GM21529 (cell line): ENCODE measurements at regions not wholly inside any gene's neighbourhood (a gene's known extent, or its start where the extent isn't known, plus 50 kb on each side); places are given as distances from the start of the nearest gene placed in this dataset.

Experiments used
- ATAC-seq: cut with Tn5 transposase; IDR thresholded peaks from one replicate; pipeline ENCODE4 v1.9.1; 2021; ENCODE audit not compliant: unreplicated experiment

GRCh38 chr15:62920682-62921502 is 121.7 kb upstream of the TPM1 start:
- ATAC-seq: no peak

GRCh38 chr15:62922514-62922913 is 120.0 kb upstream of the TPM1 start:
- ATAC-seq: no peak

- no peak for ATAC-seq
These were observed 116.7 kb upstream of the TPM1 start for GRCh38 chr15:62925875-62926274.

GRCh38 chr15:62927196-62927595 is 115.4 kb upstream of the TPM1 start:
- no peak for ATAC-seq

GRCh38 chr15:62927836-62928235 is 114.7 kb upstream of the TPM1 start:
- no peak for ATAC-seq

- no peak for ATAC-seq
These were observed 114.1 kb upstream of the TPM1 start for GRCh38 chr15:62928242-62928999.

- ATAC-seq: no peak
These were observed 113.6 kb upstream of the TPM1 start for GRCh38 chr15:62929000-62929357.

- ATAC-seq: no peak
These were observed 110.9 kb upstream of the TPM1 start for GRCh38 chr15:62931650-62932049.

GRCh38 chr15:62932436-62932835 is 110.1 kb upstream of the TPM1 start:
- ATAC-seq: no peak

- ATAC-seq: no peak
These were observed 109.2 kb upstream of the TPM1 start for GRCh38 chr15:62933386-62933785.

GRCh38 chr15:62934236-62934971 is 108.1 kb upstream of the TPM1 start:
- no peak for ATAC-seq

GRCh38 chr15:62935300-62936081 is 107.1 kb upstream of the TPM1 start:
- peak; percentile 49 for ATAC-seq

GRCh38 chr15:62938825-62939224 is 103.7 kb upstream of the TPM1 start:
- no peak for ATAC-seq

GRCh38 chr15:62940093-62940754 is 102.3 kb upstream of the TPM1 start:
- no peak for ATAC-seq

GRCh38 chr15:62940755-62941361 is 101.7 kb upstream of the TPM1 start:
- ATAC-seq: no peak

- no peak for ATAC-seq
These were observed 100.8 kb upstream of the TPM1 start for GRCh38 chr15:62941699-62942098.

- no peak for ATAC-seq
These were observed 100.1 kb upstream of the TPM1 start for GRCh38 chr15:62942428-62942827.

- ATAC-seq: no peak
These were observed 97.5 kb upstream of the TPM1 start for GRCh38 chr15:62945063-62945462.

GRCh38 chr15:62945760-62946159 is 96.8 kb upstream of the TPM1 start:
- no peak for ATAC-seq

GRCh38 chr15:62946940-62947339 is 95.6 kb upstream of the TPM1 start:
- ATAC-seq: no peak
